ENCODE measurements at regions not wholly inside any gene's neighbourhood (a gene's known extent, or its start where the extent isn't known, plus 50 kb on each side); places are given as distances from the start of the nearest gene placed in this dataset.

DNA sequence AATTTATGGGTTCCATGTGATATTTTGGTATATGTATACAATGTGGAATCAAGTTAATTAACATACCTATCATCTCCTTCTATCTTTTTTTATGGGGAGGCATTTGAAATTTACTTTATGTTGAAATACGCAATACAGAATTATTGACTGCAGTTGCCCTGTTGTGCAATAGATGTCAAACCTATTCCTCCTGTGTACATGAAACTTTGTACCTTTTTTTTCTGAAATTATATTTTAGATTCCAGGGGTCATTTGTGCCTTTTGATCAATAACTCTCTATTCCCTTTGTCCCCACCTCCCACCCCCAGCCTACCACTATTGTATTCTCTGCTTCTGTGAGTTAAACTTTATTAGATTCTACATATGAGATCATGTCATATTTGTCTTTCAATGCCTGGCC lies 369.9 kb downstream of the FSIP2 start:
- H3K4me1 ChIP-seq (ENCODE audit: control insufficient read depth in 5 of 5, insufficient read depth in 5 of 5, low read length in 5 of 5): peaks cover 0 to 3% (median 0%) of the 10 kb centered on the region in 5 donors
- no peak overlapping the region for H3K27ac ChIP-seq (ENCODE audit: low read depth in 1 of 2, low read length in 1 of 2)
- ATAC-seq (ENCODE audit: insufficient read depth, low FRiP score): no peak
- H3K9ac ChIP-seq (ENCODE audit: insufficient read depth in 1 of 2, low read length in 2 of 2): no peak overlapping the region
- TF ChIP-seq CTCF (IDR thresholded peaks at IDR 0.05; ENCODE audit: control extremely low read depth, extremely low read depth): no peak
- no peak overlapping the region for H3K4me3 ChIP-seq
- 96 to 100% methylated on average over 1 of the region's 1 CpG for WGBS, 2 donors
- H3K9me3 ChIP-seq (ENCODE audit: control insufficient read depth in 4 of 4, insufficient read depth in 3 of 4, low read length in 3 of 4): peaks cover 0 to 3% (median 0%) of the 10 kb centered on the region in 4 donors
- DNase-seq: no peak
- no peaks in the 10 kb centered on the region for H3K27me3 ChIP-seq (ENCODE audit: control insufficient read depth in 3 of 3, insufficient read depth in 3 of 3, low read length in 2 of 3)
- H3K36me3 ChIP-seq (ENCODE audit: control insufficient read depth in 4 of 4, insufficient read depth in 4 of 4, low read length in 4 of 4): no peaks in the 10 kb centered on the region

GRCh38 chr2:186113284-186113683 lies 372.8 kb upstream of the ZC3H15 start:
- Histone ChIP-seq H3K9ac (ENCODE audit: insufficient read depth in 1 of 2, low read length in 2 of 2) (no peak overlapping the region), H3K27ac (ENCODE audit: low read depth in 1 of 2, low read length in 1 of 2) (no peak overlapping the region), H3K4me1 (ENCODE audit: control insufficient read depth in 5 of 5, insufficient read depth in 5 of 5, low read length in 5 of 5) (no peaks in the 10 kb centered on the region), H3K9me3 (ENCODE audit: control insufficient read depth in 4 of 4, insufficient read depth in 3 of 4, low read length in 3 of 4) (peaks cover 0 to 6% (median 2%) of the 10 kb centered on the region in 4 donors), H3K4me3 (no peak overlapping the region), H3K27me3 (ENCODE audit: control insufficient read depth in 3 of 3, insufficient read depth in 3 of 3, low read length in 2 of 3) (no peaks in the 10 kb centered on the region), H3K36me3 (ENCODE audit: control insufficient read depth in 4 of 4, insufficient read depth in 4 of 4, low read length in 4 of 4) (peaks cover 0 to 3% (median 0%) of the 10 kb centered on the region in 4 donors)
- no peak for ATAC-seq (ENCODE audit: insufficient read depth, low FRiP score)
- WGBS, 2 donors: 93 to 94% methylated on average over 2 of the region's 2 CpGs
- TF ChIP-seq CTCF (IDR thresholded peaks at IDR 0.05; ENCODE audit: control extremely low read depth, extremely low read depth): no peak
- DNase-seq: no peak

- no peak overlapping the region for H3K4me3 ChIP-seq
- no peaks in the 10 kb centered on the region for H3K9me3 ChIP-seq (ENCODE audit: control insufficient read depth in 4 of 4, insufficient read depth in 3 of 4, low read length in 3 of 4)
- H3K27me3 ChIP-seq (ENCODE audit: control insufficient read depth in 3 of 3, insufficient read depth in 3 of 3, low read length in 2 of 3): no peaks in the 10 kb centered on the region
- TF ChIP-seq CTCF (IDR thresholded peaks at IDR 0.05; ENCODE audit: control extremely low read depth, extremely low read depth): no peak
- peaks cover 0 to 1% (median 0%) of the 10 kb centered on the region in 5 donors for H3K4me1 ChIP-seq (ENCODE audit: control insufficient read depth in 5 of 5, insufficient read depth in 5 of 5, low read length in 5 of 5)
- H3K27ac ChIP-seq (ENCODE audit: low read depth in 1 of 2, low read length in 1 of 2): no peak overlapping the region
- ATAC-seq (ENCODE audit: insufficient read depth, low FRiP score) (no peak), DNase-seq (peak in 2 of 3 donors; percentile 1 to 2)
- H3K36me3 ChIP-seq (ENCODE audit: control insufficient read depth in 4 of 4, insufficient read depth in 4 of 4, low read length in 4 of 4): no peaks in the 10 kb centered on the region
- no peak overlapping the region for H3K9ac ChIP-seq (ENCODE audit: insufficient read depth in 1 of 2, low read length in 2 of 2)
These were observed 360.9 kb upstream of the ZC3H15 start for GRCh38 chr2:186125156-186125555.

GRCh38 chr2:186125625-186126024 lies 360.4 kb upstream of the ZC3H15 start:
- H3K4me3 ChIP-seq: no peak overlapping the region

More at GRCh38 chr2:186125625-186126024, 360.4 kb upstream of the ZC3H15 start:
- Histone ChIP-seq H3K27me3 (ENCODE audit: control insufficient read depth in 3 of 3, insufficient read depth in 3 of 3, low read length in 2 of 3) (no peaks in the 10 kb centered on the region), H3K4me1 (ENCODE audit: control insufficient read depth in 5 of 5, insufficient read depth in 5 of 5, low read length in 5 of 5) (peaks cover 0 to 1% (median 0%) of the 10 kb centered on the region in 5 donors), H3K9ac (ENCODE audit: insufficient read depth in 1 of 2, low read length in 2 of 2) (no peak overlapping the region), H3K9me3 (ENCODE audit: control insufficient read depth in 4 of 4, insufficient read depth in 3 of 4, low read length in 3 of 4) (no peaks in the 10 kb centered on the region), H3K36me3 (ENCODE audit: control insufficient read depth in 4 of 4, insufficient read depth in 4 of 4, low read length in 4 of 4) (no peaks in the 10 kb centered on the region), H3K27ac (ENCODE audit: low read depth in 1 of 2, low read length in 1 of 2) (no peak overlapping the region)
- no peak for DNase-seq
- no peak for TF ChIP-seq CTCF (IDR thresholded peaks at IDR 0.05; ENCODE audit: control extremely low read depth, extremely low read depth)
- WGBS, 2 donors: 60 to 79% methylated on average over 1 of the region's 1 CpG
- ATAC-seq (ENCODE audit: insufficient read depth, low FRiP score): no peak

Data from lung (tissue), 11 donors.